GM23338 (cell line): ENCODE measurements at regions not wholly inside any gene's neighbourhood (a gene's known extent, or its start where the extent isn't known, plus 50 kb on each side); places are given as distances from the start of the nearest gene placed in this dataset.

Source experiments
- CREB1 ChIP-seq: fragments of 250-450 bp; sonication (Bioruptor Pico); IDR thresholded peaks from 2 replicates; pipeline ENCODE4 v1.5.0; 2020; ENCODE audit warnings: low read depth, mild to moderate bottlenecking, moderate library complexity
- EZH2 ChIP-seq: fragments of 200-600 bp; sonication (generic); IDR thresholded peaks from one replicate; pipeline ENCODE4 v1.8.0; 2017; ENCODE audit warnings: antibody characterized with exemption, mild to moderate bottlenecking, low read depth; ENCODE audit not compliant: unreplicated experiment
- POLR2AphosphoS5 ChIP-seq: IDR thresholded peaks from 2 replicates; pipeline ENCODE4 v1.6.1; 2016; ENCODE audit warnings: antibody characterized with exemption, low read depth
- TF ChIP-seq, protein P1 (sequence below), 2 experiments: fragments of 200-600 bp in 1 of 2; sonication (generic) in 1 of 2; conservative IDR thresholded peaks; 2 replicates each; pipeline versions ENCODE4 v1.5.1 to v1.6.1; 2016 to 2017; ENCODE audit warnings: antibody characterized with exemption in 2 of 2, low read depth in 2 of 2, mild to moderate bottlenecking in 2 of 2, moderate library complexity in 1 of 2
- TF ChIP-seq, protein P2 (sequence below): IDR thresholded peaks from 2 replicates; pipeline ENCODE4 v1.6.1; 2016; ENCODE audit warnings: antibody characterized with exemption

DNA sequence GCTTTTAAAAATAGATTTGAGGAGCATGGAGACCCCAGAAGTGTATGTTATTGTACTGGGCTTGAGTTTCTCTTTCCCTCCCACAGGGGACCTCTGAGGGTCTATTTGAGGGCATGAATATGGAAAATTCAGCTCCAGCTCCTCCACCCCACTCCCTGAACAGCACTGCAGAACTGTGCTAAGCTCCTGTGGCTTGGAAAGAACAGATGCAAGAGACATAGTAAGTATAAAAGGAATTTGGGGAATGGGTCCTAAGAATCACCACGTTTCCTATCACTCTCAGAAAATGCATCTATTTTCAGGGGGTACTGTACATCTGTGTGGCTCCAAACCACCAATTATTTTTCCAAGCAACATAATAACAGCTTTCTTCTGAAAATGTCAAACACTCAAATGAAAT is 416.1 kb downstream of the ZNF521 start:
- TF ChIP-seq POLR2AphosphoS5 (no peak), EZH2 (no peak), CREB1 (CRISPR knock-in tag) (no peak)
- TF ChIP-seq, protein P1, sequence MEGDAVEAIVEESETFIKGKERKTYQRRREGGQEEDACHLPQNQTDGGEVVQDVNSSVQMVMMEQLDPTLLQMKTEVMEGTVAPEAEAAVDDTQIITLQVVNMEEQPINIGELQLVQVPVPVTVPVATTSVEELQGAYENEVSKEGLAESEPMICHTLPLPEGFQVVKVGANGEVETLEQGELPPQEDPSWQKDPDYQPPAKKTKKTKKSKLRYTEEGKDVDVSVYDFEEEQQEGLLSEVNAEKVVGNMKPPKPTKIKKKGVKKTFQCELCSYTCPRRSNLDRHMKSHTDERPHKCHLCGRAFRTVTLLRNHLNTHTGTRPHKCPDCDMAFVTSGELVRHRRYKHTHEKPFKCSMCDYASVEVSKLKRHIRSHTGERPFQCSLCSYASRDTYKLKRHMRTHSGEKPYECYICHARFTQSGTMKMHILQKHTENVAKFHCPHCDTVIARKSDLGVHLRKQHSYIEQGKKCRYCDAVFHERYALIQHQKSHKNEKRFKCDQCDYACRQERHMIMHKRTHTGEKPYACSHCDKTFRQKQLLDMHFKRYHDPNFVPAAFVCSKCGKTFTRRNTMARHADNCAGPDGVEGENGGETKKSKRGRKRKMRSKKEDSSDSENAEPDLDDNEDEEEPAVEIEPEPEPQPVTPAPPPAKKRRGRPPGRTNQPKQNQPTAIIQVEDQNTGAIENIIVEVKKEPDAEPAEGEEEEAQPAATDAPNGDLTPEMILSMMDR (conservative IDR thresholded peaks at IDR 0.05; ENCODE audit: low read depth in 2 of 2), result no peak
- TF ChIP-seq, protein P2, sequence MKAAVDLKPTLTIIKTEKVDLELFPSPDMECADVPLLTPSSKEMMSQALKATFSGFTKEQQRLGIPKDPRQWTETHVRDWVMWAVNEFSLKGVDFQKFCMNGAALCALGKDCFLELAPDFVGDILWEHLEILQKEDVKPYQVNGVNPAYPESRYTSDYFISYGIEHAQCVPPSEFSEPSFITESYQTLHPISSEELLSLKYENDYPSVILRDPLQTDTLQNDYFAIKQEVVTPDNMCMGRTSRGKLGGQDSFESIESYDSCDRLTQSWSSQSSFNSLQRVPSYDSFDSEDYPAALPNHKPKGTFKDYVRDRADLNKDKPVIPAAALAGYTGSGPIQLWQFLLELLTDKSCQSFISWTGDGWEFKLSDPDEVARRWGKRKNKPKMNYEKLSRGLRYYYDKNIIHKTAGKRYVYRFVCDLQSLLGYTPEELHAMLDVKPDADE, result no peak
